HG03025 (cell line): ENCODE measurements at regions not wholly inside any gene's neighbourhood (a gene's known extent, or its start where the extent isn't known, plus 50 kb on each side); places are given as distances from the start of the nearest gene placed in this dataset.
"Not testable (repeated sequence)": the region's sequence is repeated elsewhere in the genome, so short reads cannot be mapped to it uniquely, and the experiment has no call there.

Source experiments
- ATAC-seq: cut with Tn5 transposase; IDR thresholded peaks from one replicate; pipeline ENCODE4 v1.9.1; 2021; ENCODE audit warnings: mild to moderate bottlenecking, moderate library complexity; ENCODE audit not compliant: unreplicated experiment, low FRiP score

DNA sequence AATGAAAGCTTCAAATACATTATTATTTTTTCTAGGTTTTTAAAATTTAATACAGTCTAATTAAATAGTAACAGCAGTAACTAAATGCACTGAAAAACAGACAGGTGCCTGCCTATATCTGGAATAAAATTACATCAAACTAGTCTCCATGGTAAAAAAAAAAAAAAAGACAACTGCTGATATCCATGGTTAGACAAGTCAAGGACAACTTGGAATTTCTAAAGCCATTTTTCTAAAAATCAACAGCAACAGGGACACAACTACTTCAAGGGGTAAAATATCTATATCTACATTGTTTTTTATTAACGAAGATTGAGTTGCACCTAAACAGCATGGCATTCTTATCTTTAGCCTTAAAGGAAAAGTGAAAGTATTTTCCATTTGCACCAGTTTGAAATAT, 74.7 kb upstream of the VPREB1 start:
- no peak for ATAC-seq

DNA sequence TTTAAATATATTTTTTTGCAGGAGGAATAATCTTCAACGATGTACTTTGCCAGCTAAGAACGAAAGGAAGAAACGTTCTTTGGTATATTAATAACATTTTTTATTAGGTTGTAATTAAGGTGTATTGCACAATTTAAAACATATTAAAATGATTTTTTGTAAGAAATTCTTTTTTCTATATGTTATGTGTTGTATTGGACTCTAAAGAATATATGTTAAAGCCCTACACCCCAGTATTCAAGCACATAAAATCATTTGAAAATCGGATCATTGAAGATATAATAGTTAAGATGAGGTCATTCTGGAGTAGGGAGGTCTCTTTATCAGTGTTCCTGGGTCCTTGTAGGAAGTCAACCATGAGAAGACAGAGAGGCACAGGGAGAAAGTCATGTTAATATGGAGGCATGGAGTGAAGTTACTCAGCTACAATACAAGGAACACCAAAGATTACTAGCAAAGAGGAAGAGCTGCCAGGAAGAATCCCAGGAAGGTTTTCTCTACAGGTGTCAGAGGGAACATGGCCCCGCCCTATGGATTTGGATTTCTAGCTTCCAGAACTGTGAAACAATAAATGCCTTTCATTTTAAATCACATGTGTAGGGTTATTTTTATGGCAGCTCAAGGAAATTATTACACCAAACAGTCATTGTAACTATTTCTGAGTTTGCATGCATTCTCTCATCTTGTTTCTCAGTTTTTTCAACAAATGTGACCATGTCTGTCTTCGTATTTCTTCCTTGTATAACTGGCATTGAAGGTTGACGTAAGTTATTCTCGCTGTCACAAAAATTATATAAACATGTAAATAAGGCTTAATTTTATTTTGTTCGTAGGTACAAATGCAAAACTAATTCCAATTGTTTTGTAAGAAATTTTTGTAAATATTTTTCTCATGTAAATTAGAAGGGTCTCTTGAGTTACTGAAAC, 75.4 kb upstream of the VPREB1 start:
- ATAC-seq = no peak

DNA sequence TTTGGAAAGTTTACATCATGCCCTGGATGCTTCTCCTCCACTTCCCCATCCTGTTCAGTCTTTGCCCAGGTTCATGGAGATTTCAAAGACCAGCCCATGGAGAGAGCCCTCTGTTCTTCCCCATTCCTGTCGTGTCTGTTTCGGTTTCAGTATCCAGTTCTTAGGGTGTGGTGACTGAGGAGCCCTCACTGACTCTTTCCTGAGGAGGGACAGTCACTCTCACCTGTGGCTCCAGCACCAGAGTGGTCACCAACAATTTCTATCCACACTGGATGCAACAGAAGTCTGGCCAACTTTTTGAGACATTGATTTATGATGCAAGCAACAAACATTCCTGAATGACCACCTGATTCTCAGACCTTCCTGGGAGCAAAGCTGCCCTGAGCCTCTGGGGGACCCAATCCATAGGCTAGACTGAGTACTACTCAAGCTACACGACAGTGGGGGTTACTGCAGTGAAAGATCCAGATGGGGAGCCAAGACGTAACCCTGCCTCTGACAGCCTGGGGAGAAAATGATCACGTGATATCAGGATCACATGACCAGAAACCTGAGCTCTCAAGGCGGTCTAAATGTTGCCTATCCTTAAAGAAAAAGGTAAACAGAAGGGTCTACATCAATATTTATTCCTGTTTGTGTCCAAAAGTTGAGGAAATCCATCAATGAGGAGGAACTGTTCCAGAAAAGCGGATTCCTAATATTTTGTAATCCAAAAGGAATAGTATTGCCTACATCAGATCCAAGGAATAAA, 76.2 kb upstream of the VPREB1 start:
- no peak for ATAC-seq

DNA sequence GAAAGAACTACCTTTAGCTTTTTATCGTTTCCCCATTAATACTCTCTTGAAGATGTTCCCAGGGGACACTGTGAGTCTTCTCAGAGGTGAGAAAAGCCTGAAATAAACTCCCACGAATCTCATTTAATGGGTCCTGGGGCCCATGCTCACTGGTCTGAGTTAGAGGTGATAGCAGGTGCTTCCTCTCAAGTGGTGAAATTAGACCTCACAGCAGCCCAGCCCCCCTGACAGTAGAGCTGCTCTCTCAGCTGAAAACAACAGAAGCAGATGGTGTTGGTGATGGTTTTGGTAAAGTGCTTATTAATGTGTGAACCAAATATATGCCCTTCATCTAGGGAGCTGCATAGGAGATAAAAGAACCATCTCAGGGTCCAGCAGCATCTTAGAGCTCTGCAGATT, 76.8 kb upstream of the VPREB1 start:
- ATAC-seq = no peak

DNA sequence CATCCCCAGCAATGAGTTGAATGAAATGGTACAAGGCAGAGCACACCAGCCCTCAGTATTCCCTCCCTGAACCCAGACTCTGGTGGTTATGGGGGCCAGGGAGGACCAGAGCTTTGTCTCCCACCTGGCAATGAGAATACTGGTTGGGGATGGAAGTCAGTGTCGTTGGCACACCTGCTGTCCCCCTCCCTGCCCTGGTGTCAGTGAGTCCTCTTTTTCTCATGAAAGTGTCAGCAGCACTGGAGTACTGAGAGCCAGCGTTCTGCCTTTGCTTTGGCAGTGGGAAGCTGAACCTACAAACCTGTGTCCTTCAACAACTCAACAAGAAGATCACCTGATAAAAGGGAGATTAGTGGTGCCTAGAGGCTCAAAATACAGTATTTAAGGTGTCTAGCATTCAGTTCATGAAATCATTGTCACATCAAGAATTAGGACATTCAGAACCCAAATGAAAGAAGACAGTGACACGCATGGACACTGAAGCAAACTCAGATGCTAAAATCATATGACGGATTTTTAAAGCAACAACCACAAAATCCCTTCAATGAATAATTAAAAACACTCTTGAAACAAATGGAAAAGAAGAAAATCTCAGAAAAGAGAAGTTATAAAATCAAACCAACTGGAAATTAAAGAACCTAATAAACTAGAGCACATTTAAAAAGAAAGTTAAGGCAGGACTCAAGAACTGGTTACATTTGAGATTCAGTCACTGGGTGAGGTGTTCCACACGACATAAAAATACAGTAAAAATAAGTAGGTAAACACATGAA, 77.5 kb upstream of the VPREB1 start:
- no peak for ATAC-seq

DNA sequence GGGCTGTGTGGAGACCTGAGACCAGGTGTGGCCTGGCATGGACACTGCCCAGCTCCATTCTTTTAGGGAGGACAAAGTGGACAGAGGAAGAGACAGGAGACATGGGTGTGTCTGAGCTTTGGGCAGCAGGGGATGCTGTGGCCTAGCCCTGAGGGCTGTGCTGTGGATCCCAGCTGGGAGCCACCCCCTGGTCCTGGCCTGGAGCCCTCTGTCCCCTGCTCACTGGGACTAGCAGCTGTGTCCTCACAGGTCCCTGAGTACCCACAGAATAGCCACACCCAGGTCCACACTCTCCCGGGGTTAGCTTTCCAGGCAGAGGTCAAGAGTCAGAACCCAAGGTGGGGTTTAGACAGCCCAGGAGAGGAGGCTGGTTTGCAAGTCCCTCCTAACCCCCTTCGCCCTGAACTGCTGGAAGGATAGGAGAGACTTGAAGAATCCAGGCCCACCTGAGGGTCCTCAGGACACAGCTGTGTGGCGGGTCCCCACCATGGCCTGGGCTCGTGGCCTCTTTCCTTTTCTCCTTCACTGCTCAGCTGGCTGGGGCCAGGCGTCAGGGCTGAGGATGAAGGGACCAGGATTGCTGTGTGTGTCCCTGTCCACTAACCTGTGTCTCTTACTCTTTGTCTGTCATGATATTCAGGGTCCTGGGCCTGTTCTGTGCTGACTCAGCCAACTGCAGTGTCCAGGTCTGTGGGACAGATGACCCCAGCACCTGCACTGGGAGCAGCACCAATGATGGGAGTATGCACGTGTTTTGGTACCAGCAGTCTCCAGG, 78.5 kb upstream of the VPREB1 start:
- ATAC-seq = no peak

DNA sequence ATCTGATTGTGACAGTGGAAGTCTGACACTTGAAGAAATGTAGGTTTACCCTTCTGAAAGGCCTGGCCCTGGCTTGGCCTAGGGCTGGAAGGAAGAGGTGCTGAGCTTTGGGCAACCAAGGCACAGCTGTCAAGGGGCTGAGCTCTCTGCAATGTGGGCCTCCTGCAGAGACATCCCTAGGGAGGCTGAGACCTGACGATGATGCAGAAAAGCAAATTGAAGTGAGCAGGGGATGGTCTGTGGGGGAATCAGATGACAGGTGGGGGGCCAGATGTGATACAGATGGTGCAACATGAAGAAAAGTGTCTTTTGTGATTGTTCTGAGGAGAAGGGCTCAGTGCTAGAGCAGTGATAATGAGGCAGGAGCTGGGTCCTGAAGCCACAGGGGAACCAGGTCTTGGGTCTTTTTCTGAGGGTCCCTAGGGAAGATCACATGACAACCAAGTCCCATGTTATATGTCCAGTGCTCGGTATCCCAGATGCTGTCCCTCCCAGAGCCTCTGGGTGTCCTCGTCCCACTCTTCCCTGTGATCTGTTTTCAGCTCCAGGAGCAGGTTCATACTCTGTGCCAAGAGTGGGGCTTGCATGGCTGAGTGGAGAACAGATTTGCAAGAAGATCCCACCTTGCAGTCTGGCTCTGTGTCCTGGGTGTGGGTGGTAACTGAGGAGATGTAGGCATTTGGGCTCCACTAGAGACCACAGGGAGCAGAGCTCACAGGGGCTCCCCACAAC, 79.9 kb upstream of the VPREB1 start:
- ATAC-seq = no peak

DNA sequence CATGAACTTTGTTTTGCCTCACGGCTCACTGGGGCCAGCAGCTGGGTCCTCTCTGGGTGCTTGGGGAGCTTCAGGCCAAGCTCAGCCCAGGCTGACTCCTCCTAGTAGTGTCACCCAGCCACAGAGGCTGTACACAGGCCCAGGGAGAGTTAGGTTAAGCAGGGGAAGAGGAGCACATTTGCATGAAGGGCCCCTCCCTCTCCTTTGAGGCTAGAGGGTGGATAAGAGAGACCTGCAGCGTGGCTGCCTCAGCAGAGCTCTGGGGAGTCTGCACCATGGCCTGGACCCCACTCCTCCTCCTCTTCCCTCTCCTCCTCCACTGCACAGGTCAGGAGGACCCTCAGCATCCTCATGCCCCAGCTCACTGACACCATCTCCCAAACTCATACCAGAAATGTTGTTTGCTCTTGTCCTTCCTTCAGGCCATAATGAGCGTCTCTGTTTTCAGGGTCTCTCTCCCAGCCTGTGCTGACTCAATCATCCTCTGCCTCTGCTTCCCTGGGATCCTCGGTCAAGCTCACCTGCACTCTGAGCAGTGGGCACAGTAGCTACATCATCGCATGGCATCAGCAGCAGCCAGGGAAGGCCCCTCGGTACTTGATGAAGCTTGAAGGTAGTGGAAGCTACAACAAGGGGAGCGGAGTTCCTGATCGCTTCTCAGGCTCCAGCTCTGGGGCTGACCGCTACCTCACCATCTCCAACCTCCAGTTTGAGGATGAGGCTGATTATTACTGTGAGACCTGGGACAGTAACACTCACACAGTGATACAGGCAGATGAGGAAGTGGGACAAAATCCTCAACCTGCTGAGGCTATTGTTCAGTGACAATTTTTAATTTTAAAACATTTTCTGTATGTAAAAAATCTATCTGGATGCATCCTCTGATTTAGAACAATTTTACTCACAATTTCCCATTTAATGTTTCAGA, 82.4 kb upstream of the VPREB1 start:
- no peak for ATAC-seq

DNA sequence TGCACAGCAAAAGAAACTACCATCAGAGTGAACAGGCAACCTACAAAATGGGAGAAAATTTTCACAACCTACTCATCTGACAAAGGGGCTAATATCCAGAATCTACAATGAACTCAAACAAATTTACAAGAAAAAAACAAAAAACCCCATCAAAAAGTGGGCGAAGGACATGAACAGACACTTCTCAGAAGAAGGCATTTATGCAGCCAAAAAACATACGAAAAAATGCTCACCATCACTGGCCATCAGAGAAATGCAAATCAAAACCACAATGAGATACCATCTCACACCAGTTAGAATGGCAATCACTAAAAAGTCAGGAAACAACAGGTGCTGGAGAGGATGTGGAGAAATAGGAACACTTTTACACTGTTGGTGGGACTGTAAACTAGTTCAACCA, 83.8 kb upstream of the VPREB1 start:
- ATAC-seq = not testable (repeated sequence)

DNA sequence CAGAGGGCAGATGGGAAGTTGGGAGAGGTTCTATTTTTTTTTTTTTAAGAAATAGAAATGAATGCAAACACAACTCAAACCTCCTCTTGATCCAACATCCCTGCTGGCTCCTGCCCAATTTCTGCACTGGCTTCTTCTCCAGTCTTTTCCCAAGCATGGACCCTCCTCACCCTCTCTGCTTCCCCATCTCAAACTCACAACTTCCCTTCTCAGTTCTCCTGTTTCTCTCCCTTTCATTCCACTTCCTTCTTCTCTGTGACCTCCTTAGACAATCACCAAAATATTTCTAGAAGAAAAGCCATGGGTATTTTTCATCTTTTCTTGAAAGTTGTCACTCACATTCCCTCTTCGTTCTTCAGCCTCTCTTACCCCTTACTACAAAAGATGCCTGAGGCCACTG, 85.2 kb upstream of the VPREB1 start:
- no peak for ATAC-seq

DNA sequence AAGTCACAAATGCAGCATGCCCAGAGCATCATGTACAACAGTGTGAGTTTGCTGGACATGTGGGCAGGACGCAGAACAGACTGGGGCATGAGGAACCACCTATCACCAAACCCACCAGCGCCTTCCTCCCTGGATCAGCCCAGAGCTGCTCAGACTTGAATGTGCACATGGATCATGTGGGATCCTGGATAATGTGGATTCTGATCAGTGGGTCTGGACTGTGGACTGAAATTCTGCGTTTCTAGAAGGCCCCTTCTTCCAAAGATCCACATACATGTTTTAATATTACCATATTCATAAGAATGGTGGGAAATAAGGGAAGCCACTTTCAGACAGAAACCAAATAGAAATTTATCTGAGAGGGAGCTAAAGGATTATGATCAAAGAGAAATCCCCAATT, 85.6 kb upstream of the VPREB1 start:
- no peak for ATAC-seq

DNA sequence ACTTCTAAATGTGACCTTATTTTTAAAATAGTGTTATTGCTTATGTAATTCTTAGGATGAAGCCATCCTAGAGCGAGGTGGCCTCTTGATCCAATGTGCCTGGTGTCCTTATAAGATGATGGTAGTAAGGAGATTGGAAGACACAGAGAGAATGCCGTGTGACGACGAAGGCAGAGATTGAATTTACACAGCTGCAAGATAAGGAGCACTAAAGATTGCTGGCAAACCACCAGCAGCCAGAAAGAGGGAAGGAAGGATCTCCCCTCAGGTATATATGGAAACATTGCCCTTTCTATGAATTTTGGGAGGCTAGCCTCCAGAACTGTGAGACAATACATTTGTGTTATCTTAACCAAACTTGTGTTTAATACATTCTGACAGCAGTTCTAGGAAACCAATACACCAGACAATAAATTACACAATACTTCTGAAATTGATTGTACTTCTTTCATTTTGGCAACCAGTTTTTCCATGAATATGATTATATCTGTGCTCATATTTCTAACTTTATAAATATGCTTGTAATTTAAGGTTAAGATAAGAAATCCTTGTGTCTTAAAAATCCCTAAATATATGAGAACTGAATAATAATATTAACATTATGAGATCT, 86.3 kb upstream of the VPREB1 start:
- no peak for ATAC-seq

DNA sequence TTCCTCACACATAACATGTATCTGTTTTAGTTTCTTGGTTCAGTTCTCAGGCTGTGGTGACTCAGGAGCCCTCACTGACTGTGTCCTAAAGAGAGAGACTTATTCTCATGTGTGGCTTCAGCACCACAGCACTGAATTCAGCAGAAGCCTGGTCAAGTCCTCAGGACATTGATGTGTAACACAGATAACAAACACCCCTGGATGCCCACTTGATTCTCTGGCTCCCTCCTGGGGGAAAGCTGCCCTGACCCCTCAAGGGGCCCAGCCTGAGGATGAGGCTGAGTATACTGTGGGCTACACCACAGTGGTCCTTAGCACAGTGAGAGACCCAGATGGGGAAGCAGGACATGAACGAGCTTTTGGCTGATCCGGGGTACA, 87.2 kb upstream of the VPREB1 start:
- ATAC-seq = no peak

DNA sequence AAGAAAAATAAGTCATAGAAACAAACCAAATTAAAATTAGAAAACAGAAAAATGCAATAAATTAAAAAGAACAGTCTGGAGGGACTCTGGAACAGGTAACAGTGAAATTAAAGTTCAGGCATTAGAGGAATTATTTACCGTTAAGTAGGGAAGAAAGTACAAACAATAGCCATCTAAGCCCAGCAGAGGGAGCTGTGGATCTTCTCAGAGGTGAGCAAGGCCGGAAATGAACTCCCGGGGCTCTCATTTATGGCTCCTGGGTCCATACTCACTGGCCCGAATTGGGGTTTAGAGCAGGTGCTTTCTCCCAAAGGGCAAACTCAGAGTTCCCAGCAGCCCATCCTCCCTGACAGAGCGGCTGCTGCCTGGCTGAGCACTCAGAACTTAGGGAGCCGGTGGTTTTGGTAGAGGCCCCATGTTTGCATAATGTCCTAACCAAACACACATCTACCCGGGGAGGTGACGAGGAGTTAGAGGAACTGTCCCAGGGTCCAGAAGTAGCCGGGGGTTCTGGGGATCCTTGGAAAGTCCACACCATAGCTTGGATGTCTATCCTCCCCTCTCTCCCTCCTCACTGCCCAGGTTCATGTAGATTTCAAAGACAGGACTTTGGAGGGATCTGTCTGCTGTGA, 87.8 kb upstream of the VPREB1 start:
- no peak for ATAC-seq

DNA sequence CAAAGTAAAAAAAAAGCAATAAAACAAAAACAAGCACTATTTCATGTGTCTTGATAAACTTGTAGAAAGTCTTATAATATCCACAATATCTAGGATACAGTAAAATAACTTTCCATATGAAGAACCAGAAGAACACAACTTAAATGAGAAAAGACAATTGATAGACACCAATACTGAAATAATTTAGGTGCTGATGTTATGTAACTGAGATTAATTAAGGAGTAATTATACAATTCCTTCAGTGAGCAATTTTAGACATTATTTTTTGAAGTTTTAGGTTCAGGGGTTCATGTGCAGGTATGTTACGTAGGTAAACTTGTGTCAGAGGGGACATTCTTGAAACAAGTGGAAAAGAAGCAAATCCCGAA, 88.3 kb upstream of the VPREB1 start:
- ATAC-seq = no peak

DNA sequence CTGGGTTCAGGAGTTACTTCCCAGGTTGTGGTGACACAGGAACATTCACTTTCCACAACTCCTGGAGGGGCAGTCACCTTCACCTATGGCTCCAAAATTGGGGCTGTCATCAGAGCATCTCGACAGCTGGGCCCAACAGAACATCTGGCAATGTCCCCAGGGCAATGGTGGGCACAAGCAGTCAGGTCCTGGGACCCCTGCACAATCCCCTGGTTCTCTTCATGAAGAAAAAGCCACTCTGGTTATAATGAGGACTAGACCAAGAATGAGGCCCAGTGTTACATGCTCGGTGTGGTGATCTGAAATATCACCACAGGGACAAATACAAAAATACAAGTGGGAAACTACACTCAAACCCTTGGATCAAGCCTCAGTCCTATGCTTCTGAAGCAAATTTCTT, 89.0 kb upstream of the VPREB1 start:
- ATAC-seq = no peak

DNA sequence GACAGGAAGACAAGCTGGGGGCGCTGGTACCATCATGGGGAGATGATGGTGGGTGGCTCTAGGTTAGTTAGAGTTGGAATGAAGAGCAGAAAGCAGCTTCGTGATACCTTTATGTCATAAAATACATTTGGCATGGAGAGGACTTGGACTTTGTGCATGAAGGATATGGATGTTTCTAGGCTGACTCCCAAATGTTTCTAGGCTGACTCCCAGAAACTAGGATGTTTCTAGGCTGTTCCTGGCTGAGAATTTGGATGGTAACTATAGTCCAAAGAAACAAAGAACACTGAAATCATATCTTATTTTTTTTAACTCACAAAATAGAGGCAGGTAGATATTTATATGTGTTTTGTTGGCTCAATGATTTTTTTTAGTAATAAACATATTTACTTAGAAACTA, 89.4 kb upstream of the VPREB1 start:
- no peak for ATAC-seq

DNA sequence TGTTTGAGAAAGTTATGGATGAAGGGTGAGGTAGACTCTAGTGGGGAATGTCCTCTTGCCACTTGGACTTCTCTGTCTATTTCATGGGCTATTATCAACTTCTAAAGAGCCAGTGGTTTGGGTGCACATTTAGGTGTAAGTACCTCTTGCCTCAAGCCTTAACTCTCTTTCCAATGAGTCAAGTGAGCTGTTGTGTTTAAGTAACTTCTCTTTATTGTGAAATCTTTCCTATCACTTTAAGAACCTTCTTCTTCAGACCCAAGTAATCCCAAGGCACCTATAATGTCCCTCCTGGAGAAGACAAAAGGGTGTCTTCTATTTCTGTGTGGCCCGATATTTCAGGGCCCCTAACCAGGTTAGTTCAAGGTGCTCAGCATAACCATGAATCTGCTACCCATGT, 90.5 kb upstream of the VPREB1 start:
- ATAC-seq = no peak
